Activated naive CD4-positive, alpha-beta T cell treated with anti-CD3 and anti-CD28 coated beads, Interleukin-2, amount 10 ng/mL, durations not matched to agents 7 days and 5 days (primary cell): ENCODE measurements at regions not wholly inside any gene's neighbourhood (a gene's known extent, or its start where the extent isn't known, plus 50 kb on each side); places are given as distances from the start of the nearest gene placed in this dataset.
"Not testable (repeated sequence)": the region's sequence is repeated elsewhere in the genome, so short reads cannot be mapped to it uniquely, and the experiment has no call there.

ENCODE experiments used
- CTCF ChIA-PET: fragments of 350-600 bp; sonication (Branson Sonifier 250); formaldehyde crosslinking; loops from one replicate; lab custom pipeline; 2021; ENCODE audit warnings: antibody characterized with exemption; lab: Charles Lee
- DNase-seq: peaks from one replicate; pipeline ENCODE4 v3.0.0-alpha.2; 2020
- H3K27ac Mint-ChIP-seq: one replicate; pipeline ENCODE4 v1.8.0; 2021; ENCODE audit warnings: mild to moderate bottlenecking, moderate library complexity, mixed read lengths
- H3K27me3 Mint-ChIP-seq: one replicate; pipeline ENCODE4 v1.8.0; 2021; ENCODE audit warnings: mild to moderate bottlenecking, mixed read lengths
- H3K36me3 Mint-ChIP-seq: one replicate; pipeline ENCODE4 v1.8.0; 2021; ENCODE audit warnings: mixed read lengths
- H3K4me1 Mint-ChIP-seq: one replicate; pipeline ENCODE4 v1.8.0; 2021; ENCODE audit warnings: mixed read lengths
- H3K4me3 Mint-ChIP-seq: one replicate; pipeline ENCODE4 v1.8.0; 2021; ENCODE audit warnings: mild to moderate bottlenecking, moderate library complexity, mixed read lengths
- H3K9me3 Mint-ChIP-seq: one replicate; pipeline ENCODE4 v1.8.0; 2021; ENCODE audit warnings: mixed read lengths

GRCh38 chr7:17038160-17038782 lies 156.5 kb upstream of the AGR3 start:
- Mint-ChIP-seq H3K27me3 (peaks cover under 1% of the 10 kb centered on the region), H3K4me1 (peaks cover 21% of the 10 kb centered on the region), H3K4me3 (no peak overlapping the region), H3K36me3 (peaks cover 12% of the 10 kb centered on the region), H3K9me3 (peaks cover 4% of the 10 kb centered on the region), H3K27ac (no peak overlapping the region)
- CTCF ChIA-PET = no interaction called here
- DNase-seq = no peak

GRCh38 chr7:17038783-17039170 lies 157.0 kb upstream of the AGR3 start:
- Mint-ChIP-seq H3K27me3 (peaks cover 3% of the 10 kb centered on the region), H3K9me3 (peaks cover 6% of the 10 kb centered on the region), H3K27ac (no peak overlapping the region), H3K36me3 (peaks cover 12% of the 10 kb centered on the region), H3K4me1 (peaks cover 26% of the 10 kb centered on the region), H3K4me3 (no peak overlapping the region)
- DNase-seq = no peak
- CTCF ChIA-PET = no interaction called here

- Mint-ChIP-seq H3K36me3 (peaks cover 14% of the 10 kb centered on the region), H3K4me3 (no peak overlapping the region), H3K27ac (no peak overlapping the region), H3K4me1 (peaks cover 31% of the 10 kb centered on the region), H3K27me3 (peaks cover 3% of the 10 kb centered on the region), H3K9me3 (peaks cover 8% of the 10 kb centered on the region)
- CTCF ChIA-PET = no interaction called here
- no peak for DNase-seq
Observed at GRCh38 chr7:17039372-17039771, 157.6 kb upstream of the AGR3 start.

- H3K9me3 Mint-ChIP-seq = peaks cover 8% of the 10 kb centered on the region
- H3K27me3 Mint-ChIP-seq = peaks cover 3% of the 10 kb centered on the region
- H3K36me3 Mint-ChIP-seq = peaks cover 14% of the 10 kb centered on the region
- H3K4me1 Mint-ChIP-seq = peaks cover 40% of the 10 kb centered on the region
- H3K27ac Mint-ChIP-seq = no peak overlapping the region
- no peak overlapping the region for H3K4me3 Mint-ChIP-seq
- DNase-seq = no peak
- CTCF ChIA-PET = interaction anchor here (0.6 kb wide), 1 partner anchor 32 kb away, joined by 3 read pairs; no protein-coding TSS in a partner anchor
Observed at GRCh38 chr7:17040716-17041115, 158.9 kb upstream of the AGR3 start.

- H3K27ac Mint-ChIP-seq = peak overlapping the region; percentile 53
- H3K27me3 Mint-ChIP-seq = peaks cover 3% of the 10 kb centered on the region
- no peak overlapping the region for H3K4me3 Mint-ChIP-seq
- peaks cover 40% of the 10 kb centered on the region for H3K4me1 Mint-ChIP-seq
- CTCF ChIA-PET = no interaction called here
- peaks cover 14% of the 10 kb centered on the region for H3K36me3 Mint-ChIP-seq
- no peak for DNase-seq
- peaks cover 8% of the 10 kb centered on the region for H3K9me3 Mint-ChIP-seq
Observed at GRCh38 chr7:17041324-17041723, 159.5 kb upstream of the AGR3 start.

- H3K27ac Mint-ChIP-seq = no peak overlapping the region
- peaks cover 3% of the 10 kb centered on the region for H3K27me3 Mint-ChIP-seq
- H3K9me3 Mint-ChIP-seq = peaks cover 8% of the 10 kb centered on the region
- no peak overlapping the region for H3K4me3 Mint-ChIP-seq
- no peak for DNase-seq
- peaks cover 14% of the 10 kb centered on the region for H3K36me3 Mint-ChIP-seq
- CTCF ChIA-PET = no interaction called here
- peaks cover 40% of the 10 kb centered on the region for H3K4me1 Mint-ChIP-seq
Observed at GRCh38 chr7:17042211-17042610, 160.4 kb upstream of the AGR3 start.

GRCh38 chr7:17043012-17043877 lies 161.5 kb upstream of the AGR3 start:
- peak overlapping the region; percentile 21 for H3K27ac Mint-ChIP-seq
- H3K9me3 Mint-ChIP-seq = peaks cover 8% of the 10 kb centered on the region
- H3K36me3 Mint-ChIP-seq = peaks cover 14% of the 10 kb centered on the region
- H3K4me1 Mint-ChIP-seq = peaks cover 40% of the 10 kb centered on the region
- no peak for DNase-seq
- CTCF ChIA-PET = interaction anchor here (0.6 kb wide), 1 partner anchor 250 kb away, joined by 3 read pairs; no protein-coding TSS in a partner anchor
- H3K4me3 Mint-ChIP-seq = no peak overlapping the region
- peaks cover 3% of the 10 kb centered on the region for H3K27me3 Mint-ChIP-seq

GRCh38 chr7:17044396-17044795 lies 162.6 kb upstream of the AGR3 start:
- H3K27me3 Mint-ChIP-seq = peaks cover 3% of the 10 kb centered on the region
- peaks cover 8% of the 10 kb centered on the region for H3K9me3 Mint-ChIP-seq
- no peak overlapping the region for H3K4me3 Mint-ChIP-seq
- CTCF ChIA-PET = no interaction called here
- H3K4me1 Mint-ChIP-seq = peaks cover 40% of the 10 kb centered on the region
- no peak overlapping the region for H3K27ac Mint-ChIP-seq
- peaks cover 14% of the 10 kb centered on the region for H3K36me3 Mint-ChIP-seq
- no peak for DNase-seq

GRCh38 chr7:17044861-17045260 lies 163.1 kb upstream of the AGR3 start:
- CTCF ChIA-PET = no interaction called here
- Mint-ChIP-seq H3K9me3 (peaks cover 8% of the 10 kb centered on the region), H3K4me3 (no peak overlapping the region), H3K27me3 (peaks cover 3% of the 10 kb centered on the region), H3K36me3 (peaks cover 14% of the 10 kb centered on the region), H3K27ac (no peak overlapping the region), H3K4me1 (peaks cover 40% of the 10 kb centered on the region)
- DNase-seq = no peak

GRCh38 chr7:17046259-17046658 lies 164.5 kb upstream of the AGR3 start:
- Mint-ChIP-seq H3K27ac (no peak overlapping the region), H3K36me3 (peaks cover 9% of the 10 kb centered on the region), H3K4me3 (no peak overlapping the region), H3K9me3 (peaks cover 6% of the 10 kb centered on the region), H3K27me3 (peaks cover 3% of the 10 kb centered on the region), H3K4me1 (peaks cover 32% of the 10 kb centered on the region)
- CTCF ChIA-PET = interaction anchor here (0.6 kb wide), 1 partner anchor 158 kb away, joined by 6 read pairs; no protein-coding TSS in a partner anchor
- no peak for DNase-seq

GRCh38 chr7:17046666-17047065 lies 164.9 kb upstream of the AGR3 start:
- H3K36me3 Mint-ChIP-seq = peaks cover 5% of the 10 kb centered on the region
- peaks cover 3% of the 10 kb centered on the region for H3K27me3 Mint-ChIP-seq
- CTCF ChIA-PET = interaction anchor here (0.6 kb wide), 1 partner anchor 158 kb away, joined by 6 read pairs; no protein-coding TSS in a partner anchor
- H3K9me3 Mint-ChIP-seq = peaks cover 4% of the 10 kb centered on the region
- H3K4me3 Mint-ChIP-seq = no peak overlapping the region
- DNase-seq = no peak
- no peak overlapping the region for H3K27ac Mint-ChIP-seq
- peaks cover 28% of the 10 kb centered on the region for H3K4me1 Mint-ChIP-seq

GRCh38 chr7:17053164-17053563 lies 171.4 kb upstream of the AGR3 start:
- DNase-seq, CTCF ChIA-PET, H3K27ac Mint-ChIP-seq, H3K9me3 Mint-ChIP-seq, H3K27me3 Mint-ChIP-seq, H3K4me3 Mint-ChIP-seq: not testable (repeated sequence)
- H3K4me1 Mint-ChIP-seq = peaks cover 25% of the 10 kb centered on the region
- peaks cover 10% of the 10 kb centered on the region for H3K36me3 Mint-ChIP-seq

- CTCF ChIA-PET = no interaction called here
Observed at GRCh38 chr7:17054206-17054605, 172.4 kb upstream of the AGR3 start.

GRCh38 chr7:17054836-17055235 lies 173.1 kb upstream of the AGR3 start:
- Mint-ChIP-seq H3K9me3 (peaks cover 11% of the 10 kb centered on the region), H3K4me3 (no peak overlapping the region), H3K27me3 (peaks cover 3% of the 10 kb centered on the region), H3K27ac (no peak overlapping the region), H3K36me3 (peaks cover 10% of the 10 kb centered on the region), H3K4me1 (peaks cover 35% of the 10 kb centered on the region)
- CTCF ChIA-PET = no interaction called here
- no peak for DNase-seq

More at GRCh38 chr7:17054206-17054605, 172.4 kb upstream of the AGR3 start:
- peaks cover 35% of the 10 kb centered on the region for H3K4me1 Mint-ChIP-seq
- no peak overlapping the region for H3K27ac Mint-ChIP-seq
- H3K27me3 Mint-ChIP-seq = peaks cover 3% of the 10 kb centered on the region
- H3K9me3 Mint-ChIP-seq = peaks cover 11% of the 10 kb centered on the region
- H3K36me3 Mint-ChIP-seq = peaks cover 10% of the 10 kb centered on the region
- H3K4me3 Mint-ChIP-seq = no peak overlapping the region
- DNase-seq = no peak
